Panc1 (cell line): ENCODE measurements at regions not wholly inside any gene's neighbourhood (a gene's known extent, or its start where the extent isn't known, plus 50 kb on each side); places are given as distances from the start of the nearest gene placed in this dataset.

Source experiments
- ATAC-seq: fragments of 200-7000 bp; cut with Tn5 transposase; 2 replicates; pipeline ENCODE4 v1.9.1; 2020; ENCODE audit warnings: mild to moderate bottlenecking, moderate library complexity
- BruUV-seq: library from RNA; stranded (reverse); fragments of 400-500 nt; replicated peaks from 2 replicates; lab custom pipeline; 2021; lab: Mats Ljungman, UMichigan
- CTCF ChIA-PET: fragments of 300-600 bp; sonication (Branson Sonifier 250); formaldehyde crosslinking; loops from one replicate; lab custom pipeline; 2022; ENCODE audit warnings: antibody characterized with exemption; lab: Charles Lee
- POLR2A ChIA-PET: fragments of 300-600 bp; sonication (Branson Sonifier 250); formaldehyde crosslinking; loops from one replicate; lab custom pipeline; 2022; ENCODE audit warnings: antibody characterized with exemption; lab: Charles Lee
- DNase-seq: peaks from one replicate; pipeline ENCODE4 v3.0.0-alpha.2; 2010; ENCODE audit warnings: low read depth, low spot score
- H3K27ac ChIP-seq: 2 replicates; pipeline ENCODE4 v1.5.1; 2011; ENCODE audit warnings: mild to moderate bottlenecking, low read length, inconsistent platforms
- H3K27me3 ChIP-seq: fragments of 200-500 bp; sonication (Bioruptor generic); 2 replicates; pipeline ENCODE4 v1.6.0; 2014; ENCODE audit warnings: low read length, inconsistent platforms; ENCODE audit not compliant: control insufficient read depth, insufficient read depth
- H3K36me3 ChIP-seq: fragments of 200-500 bp; sonication (Bioruptor generic); 2 replicates; pipeline ENCODE4 v1.5.1; 2014; ENCODE audit warnings: inconsistent platforms, mild to moderate bottlenecking, low read length, moderate library complexity; ENCODE audit not compliant: control insufficient read depth, insufficient read depth
- H3K4me1 ChIP-seq: 2 replicates; pipeline ENCODE4 v1.5.1; 2011; ENCODE audit warnings: inconsistent platforms, mild to moderate bottlenecking, low read length, moderate library complexity; ENCODE audit not compliant: control insufficient read depth, insufficient read depth
- H3K4me3 ChIP-seq, 2 experiments: 2 replicates each; pipeline ENCODE4 v1.5.1; 2011 to 2012; ENCODE audit warnings: low read depth in 2 of 2, low read length in 2 of 2, mild to moderate bottlenecking in 2 of 2, inconsistent platforms in 1 of 2, moderate library complexity in 1 of 2
- H3K9me3 ChIP-seq: fragments of 200-500 bp; sonication (Bioruptor generic); 2 replicates; pipeline ENCODE4 v1.5.1; 2014; ENCODE audit warnings: low read depth, mild to moderate bottlenecking, inconsistent platforms, low read length, moderate library complexity; ENCODE audit not compliant: control insufficient read depth, insufficient read depth
- CTCF ChIP-seq: fragments of 450-650 bp; IDR thresholded peaks from 2 replicates; pipeline ENCODE4 v1.5.1; 2017; ENCODE audit warnings: mild to moderate bottlenecking
- POLR2AphosphoS5 ChIP-seq: IDR thresholded peaks from 2 replicates; pipeline ENCODE4 v1.6.1; 2012; ENCODE audit warnings: mild to moderate bottlenecking, low read depth, low read length, moderate library complexity
- REST ChIP-seq, 2 experiments: IDR thresholded peaks; 2 replicates each; pipeline ENCODE4 v1.6.1; 2011 to 2012; ENCODE audit warnings: low read depth in 2 of 2, control low read depth in 1 of 2, low read length in 1 of 2, mild to moderate bottlenecking in 1 of 2, moderate library complexity in 1 of 2; ENCODE audit not compliant: insufficient read depth in 1 of 2
- SIN3A ChIP-seq: IDR thresholded peaks from 2 replicates; pipeline ENCODE4 v1.6.1; 2012; ENCODE audit warnings: low read depth, mild to moderate bottlenecking, low read length, moderate library complexity, borderline replicate concordance; ENCODE audit not compliant: insufficient read depth
- TCF7L2 ChIP-seq: IDR thresholded peaks from 2 replicates; pipeline ENCODE4 v1.6.1; 2011; ENCODE audit warnings: mild to moderate bottlenecking, low read depth, low read length, inconsistent platforms
- in situ Hi-C: cut with HindIII; loops from 2 replicates; pipeline ENCODE4 v1.10.0; 2016; ENCODE audit warnings: low sequenced_read_pairs, low pct_unique_long_range_greater_than_20kb
- intact Hi-C: fragments of 100-400 bp; cut with micrococcal nuclease; formaldehyde crosslinking; loops from one replicate; pipeline ENCODE4 v1.10.0; 2022; ENCODE audit not compliant: unreplicated experiment

GRCh38 chr12:28090835-28091234 lies 99.4 kb upstream of the CCDC91 start:
- in situ Hi-C loops: no loop called here
- TF ChIP-seq REST (IDR thresholded peaks at IDR 0.05; ENCODE audit: insufficient read depth in 1 of 2, low read depth in 2 of 2, low read length in 1 of 2): no peak
- TF ChIP-seq POLR2AphosphoS5: no peak
- TF ChIP-seq TCF7L2: no peak
- no peak for TF ChIP-seq SIN3A
- TF ChIP-seq CTCF: no peak
- ATAC-seq (no peak), DNase-seq (no peak)
- H3K27ac ChIP-seq: no peak overlapping the region
- no peaks in the 10 kb centered on the region for H3K36me3 ChIP-seq
- H3K4me3 ChIP-seq: no peak overlapping the region
- POLR2A ChIA-PET: no interaction called here
- no peaks in the 10 kb centered on the region for H3K9me3 ChIP-seq
- no TSS peak for BruUV-seq
- intact Hi-C loops: no loop called here
- H3K4me1 ChIP-seq: no peaks in the 10 kb centered on the region
- H3K27me3 ChIP-seq: no peaks in the 10 kb centered on the region
- CTCF ChIA-PET: interaction anchor here (0.6 kb wide), 1 partner anchor 25 kb away, joined by 3 read pairs; no protein-coding TSS in a partner anchor

- DNase-seq (no peak), ATAC-seq (no peak)
- Histone ChIP-seq H3K9me3 (no peaks in the 10 kb centered on the region), H3K4me3 (no peak overlapping the region), H3K27me3 (no peaks in the 10 kb centered on the region), H3K4me1 (no peaks in the 10 kb centered on the region), H3K27ac (no peak overlapping the region), H3K36me3 (no peaks in the 10 kb centered on the region)
- no TSS peak for BruUV-seq
- TF ChIP-seq SIN3A: no peak
- TF ChIP-seq POLR2AphosphoS5: no peak
- no peak for TF ChIP-seq REST (IDR thresholded peaks at IDR 0.05; ENCODE audit: insufficient read depth in 1 of 2, low read depth in 2 of 2, low read length in 1 of 2)
- no peak for TF ChIP-seq TCF7L2
- no peak for TF ChIP-seq CTCF
- in situ Hi-C loops: no loop called here
- ChIA-PET POLR2A (no interaction called here), CTCF (no interaction called here)
- intact Hi-C loops: no loop called here
These were observed 97.9 kb upstream of the CCDC91 start for GRCh38 chr12:28092396-28092795.
